ENCODE measurements at regions not wholly inside any gene's neighbourhood (a gene's known extent, or its start where the extent isn't known, plus 50 kb on each side); places are given as distances from the start of the nearest gene placed in this dataset.

DNA sequence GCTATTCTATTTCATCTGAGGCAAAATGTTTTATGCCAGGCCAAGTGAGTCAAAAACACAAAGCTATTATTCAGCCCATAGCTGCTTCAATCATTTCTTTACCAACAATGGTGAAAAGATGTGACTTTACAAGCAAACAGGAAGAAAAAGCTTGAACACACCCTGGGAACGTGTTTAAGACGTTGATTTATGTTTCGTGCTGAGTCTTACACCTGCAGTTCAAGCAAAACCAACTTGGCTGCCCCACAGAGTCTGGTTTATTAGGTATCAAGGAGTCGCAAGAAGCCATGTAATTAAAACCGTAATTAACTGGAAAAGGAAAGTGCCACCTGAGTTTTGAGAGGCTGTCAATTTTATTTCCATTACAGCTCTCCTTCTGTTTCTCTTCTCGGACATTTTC lies 295.5 kb downstream of the MEIS1 start:
- no peak overlapping the region for H2BK5ac ChIP-seq (ENCODE audit: insufficient read length, low read length)
- H3K4me2 ChIP-seq (ENCODE audit: insufficient read depth, insufficient read length, low read length): no peak overlapping the region
- H3K23ac ChIP-seq (ENCODE audit: insufficient read length, low read depth, low read length): no peak overlapping the region
- H2BK120ac ChIP-seq (ENCODE audit: low read depth, low read length, poor library complexity, severe bottlenecking): no peak overlapping the region
- peaks cover 6 to 9% of the 10 kb centered on the region in 2 experiments for H3K4me1 Mint-ChIP-seq
- DNase-seq: no peak
- H3K36me3 Mint-ChIP-seq (ENCODE audit: insufficient read depth in 1 of 3, low read depth in 3 of 3): no peaks in the 10 kb centered on the region
- H2AK5ac ChIP-seq (ENCODE audit: insufficient read length, low read length): no peak overlapping the region
- no peak overlapping the region for H4K5ac ChIP-seq (ENCODE audit: insufficient read length, low read depth, low read length)
- H3K27me3 ChIP-seq (ENCODE audit: insufficient read depth, low read length): no peaks in the 10 kb centered on the region
- no peak overlapping the region for H3T11ph ChIP-seq (ENCODE audit: low read length)
- no peak overlapping the region for H2AFZ ChIP-seq (ENCODE audit: low read length)
- H3K14ac ChIP-seq (ENCODE audit: insufficient read depth, low read length): no peak overlapping the region
- H3K4ac ChIP-seq (ENCODE audit: low read depth, low read length): no peak overlapping the region
- H3K4me1 ChIP-seq (ENCODE audit: insufficient read depth, low read length): no peaks in the 10 kb centered on the region
- no peak overlapping the region for H4K8ac ChIP-seq (replicated peaks; ENCODE audit: insufficient read length, low read depth, low read length)
- H3K4me3 Mint-ChIP-seq: no peak overlapping the region
- no peak overlapping the region for H2BK20ac ChIP-seq (ENCODE audit: low read depth, low read length, poor library complexity, severe bottlenecking)
- TF ChIP-seq CTCF (conservative IDR thresholded peaks at IDR 0.05): no peak
- no peak overlapping the region for H2BK12ac ChIP-seq (ENCODE audit: insufficient read length, low read depth, low read length)
- no peak overlapping the region for H3K9ac ChIP-seq (ENCODE audit: extremely low read depth, insufficient read length, low read length)
- H3K27ac Mint-ChIP-seq: no peak overlapping the region
- no peak overlapping the region for H2BK15ac ChIP-seq (ENCODE audit: low read depth, low read length)
- H3K79me1 ChIP-seq (ENCODE audit: insufficient read depth, low read depth, low read length, poor library complexity, severe bottlenecking): no peaks in the 10 kb centered on the region
- H3K23me2 ChIP-seq (ENCODE audit: insufficient read length, low read depth, low read length, poor library complexity, severe bottlenecking): no peaks in the 10 kb centered on the region
- no peaks in the 10 kb centered on the region for H3K9me3 ChIP-seq (ENCODE audit: control insufficient read depth, low read depth, low read length)
- H3K27ac ChIP-seq (ENCODE audit: insufficient read length, low read depth, low read length): no peak overlapping the region
- H3K56ac ChIP-seq (ENCODE audit: insufficient read length, low read depth, low read length): no peak overlapping the region
- H3K79me2 ChIP-seq (ENCODE audit: insufficient read depth, low read length): no peaks in the 10 kb centered on the region
- H3K9me3 Mint-ChIP-seq: no peaks in the 10 kb centered on the region
- WGBS (ENCODE audit: extremely low coverage, insufficient read length, low lambda C conversion rate): no CpG with 5 or more reads among the region's 6 CpGs
- no peak overlapping the region for H4K91ac ChIP-seq (ENCODE audit: insufficient read length, low read depth, low read length)
- H4K20me1 ChIP-seq (ENCODE audit: control insufficient read depth, insufficient read depth, insufficient read length): no peaks in the 10 kb centered on the region
- H3K18ac ChIP-seq (ENCODE audit: insufficient read length, low read depth, low read length): no peak overlapping the region
- H3K27me3 Mint-ChIP-seq (ENCODE audit: low read depth): peaks cover 2% of the 10 kb centered on the region; the same call in 1 of the 2 replicates

All from H9 (cell line).